ENCODE measurements at regions not wholly inside any gene's neighbourhood (a gene's known extent, or its start where the extent isn't known, plus 50 kb on each side); places are given as distances from the start of the nearest gene placed in this dataset.

DNA sequence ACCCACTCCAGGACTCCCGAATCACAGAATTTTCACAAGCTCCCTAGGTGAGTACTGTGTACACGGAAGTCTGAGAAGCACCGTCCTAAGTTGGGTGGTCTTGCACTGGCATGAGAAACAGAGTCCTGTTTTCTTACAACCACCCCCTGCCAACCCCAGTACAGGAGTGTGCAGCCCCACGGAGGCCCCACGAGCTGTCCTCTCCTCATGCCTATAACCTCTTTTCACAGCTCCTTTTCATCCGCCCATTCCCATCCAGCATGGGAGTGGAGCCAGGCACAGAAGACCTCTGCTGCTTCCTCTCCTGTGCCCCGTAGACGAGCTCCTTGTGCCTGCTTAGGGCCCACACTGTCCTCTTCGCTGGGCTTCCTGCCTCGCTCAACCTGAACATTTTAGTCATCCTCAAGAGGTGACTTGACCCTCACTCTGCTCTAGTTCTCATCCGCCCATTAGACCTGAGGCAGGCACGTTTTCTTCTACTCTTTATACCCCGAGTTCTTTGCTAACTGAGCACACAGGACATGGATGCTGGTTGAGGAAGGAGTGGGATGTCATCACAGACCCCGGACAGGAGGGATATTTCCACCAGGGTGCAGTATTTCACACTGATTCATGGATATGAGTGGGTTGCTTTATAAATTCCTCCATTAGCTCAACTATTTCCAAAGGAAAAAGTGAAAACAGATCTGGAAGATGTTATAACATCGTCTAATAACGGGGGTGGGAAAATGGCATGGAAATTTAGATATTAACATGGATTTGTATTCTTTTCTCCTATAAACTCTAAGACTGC is 160.5 kb downstream of the TTLL2 start:
- TF ChIP-seq, protein P1, sequence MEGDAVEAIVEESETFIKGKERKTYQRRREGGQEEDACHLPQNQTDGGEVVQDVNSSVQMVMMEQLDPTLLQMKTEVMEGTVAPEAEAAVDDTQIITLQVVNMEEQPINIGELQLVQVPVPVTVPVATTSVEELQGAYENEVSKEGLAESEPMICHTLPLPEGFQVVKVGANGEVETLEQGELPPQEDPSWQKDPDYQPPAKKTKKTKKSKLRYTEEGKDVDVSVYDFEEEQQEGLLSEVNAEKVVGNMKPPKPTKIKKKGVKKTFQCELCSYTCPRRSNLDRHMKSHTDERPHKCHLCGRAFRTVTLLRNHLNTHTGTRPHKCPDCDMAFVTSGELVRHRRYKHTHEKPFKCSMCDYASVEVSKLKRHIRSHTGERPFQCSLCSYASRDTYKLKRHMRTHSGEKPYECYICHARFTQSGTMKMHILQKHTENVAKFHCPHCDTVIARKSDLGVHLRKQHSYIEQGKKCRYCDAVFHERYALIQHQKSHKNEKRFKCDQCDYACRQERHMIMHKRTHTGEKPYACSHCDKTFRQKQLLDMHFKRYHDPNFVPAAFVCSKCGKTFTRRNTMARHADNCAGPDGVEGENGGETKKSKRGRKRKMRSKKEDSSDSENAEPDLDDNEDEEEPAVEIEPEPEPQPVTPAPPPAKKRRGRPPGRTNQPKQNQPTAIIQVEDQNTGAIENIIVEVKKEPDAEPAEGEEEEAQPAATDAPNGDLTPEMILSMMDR (IDR thresholded peaks at IDR 0.05), result peak in 4 of 5 experiments; percentile 16 to 70 (median 33)
- TF ChIP-seq POLR2A (IDR thresholded peaks at IDR 0.05), result no peak
- TF ChIP-seq EP300 (IDR thresholded peaks at IDR 0.05), result no peak

All from tibial nerve (tissue), 4 donors.